Heart right ventricle (tissue), 16 donors: ENCODE measurements at regions not wholly inside any gene's neighbourhood (a gene's known extent, or its start where the extent isn't known, plus 50 kb on each side); places are given as distances from the start of the nearest gene placed in this dataset.

Experiments
- ATAC-seq, 8 donors: fragments of 200-7000 bp; cut with Tn5 transposase; one replicate each; pipeline ENCODE4 v1.9.1; 2020; ENCODE audit warnings: mild to moderate bottlenecking in 8 of 8, moderate library complexity in 8 of 8, moderate number of reproducible peaks in 1 of 8
- DNase-seq, 2 donors: peaks; one replicate each; pipeline ENCODE4 v3.0.0-alpha.2; 2020
- H3K27ac ChIP-seq, 10 donors: fragments of 200-600 bp; sonication (generic) in 2 of 10; one replicate each; pipeline versions ENCODE4 v1.5.0 to v1.8.0; 2020 to 2022; ENCODE audit warnings: mild to moderate bottlenecking in 3 of 10
- H3K27me3 ChIP-seq, 7 donors: fragments of 200-600 bp; one replicate each; pipeline ENCODE4 v1.8.0; 2021 to 2022; ENCODE audit warnings: mild to moderate bottlenecking in 2 of 7
- H3K36me3 ChIP-seq, 9 donors: fragments of 200-600 bp; sonication (generic) in 1 of 9; one replicate each; pipeline versions ENCODE4 v1.5.0 to v1.8.0; 2020 to 2022; ENCODE audit warnings: mild to moderate bottlenecking in 2 of 9
- H3K4me1 ChIP-seq, 9 donors: fragments of 200-600 bp; sonication (generic) in 1 of 9; one replicate each; pipeline versions ENCODE4 v1.5.0 to v1.8.0; 2020 to 2022; ENCODE audit warnings: mild to moderate bottlenecking in 4 of 9
- H3K4me3 ChIP-seq, 10 donors: fragments of 200-600 bp; sonication (generic) in 2 of 10; one replicate each; pipeline versions ENCODE4 v1.5.0 to v1.8.0; 2020 to 2022; ENCODE audit warnings: mild to moderate bottlenecking in 7 of 10, moderate library complexity in 2 of 10
- H3K9me3 ChIP-seq, 11 donors: fragments of 200-600 bp in 10 of 11; sonication (generic) in 2 of 11; one replicate each; pipeline versions ENCODE4 v1.5.0 to v1.8.0; 2013 to 2022; ENCODE audit warnings: mild to moderate bottlenecking in 2 of 11, control low read depth in 1 of 11, moderate library complexity in 1 of 11
- CTCF ChIP-seq, 9 donors: fragments of 200-600 bp; sonication (generic) in 2 of 9; IDR thresholded peaks; one replicate each; pipeline versions ENCODE4 v1.5.0 to v1.8.0; 2021 to 2022; ENCODE audit warnings: antibody characterized with exemption in 9 of 9, mild to moderate bottlenecking in 5 of 9, moderate library complexity in 1 of 9
- WGBS, 2 donors: extraction: QIAGEN DNeasy Blood & Tissue Kit; methylation state at CpG; one replicate each; pipeline ENCODE4 v1.1.7; 2013; ENCODE audit warnings: inconsistent platforms in 1 of 2; 5-methylcytosine and 5-hydroxymethylcytosine counted together
- intact Hi-C, 10 donors: fragments of 100-400 bp; cut with DNase I; formaldehyde crosslinking; loops; one replicate each; pipeline versions ENCODE4 v1.11.1 to v1.14.2; 2022
- donor health status: Arrhythmogenic right ventricular cardiomyopathy.
- donor health status: ischemic (EF 13 %, LVEDD 7.1; RV severe dilation, severe dysfunction).
- donor health status: healthy with polysubstance abuse.
- donor health status: DM: no; HTN: yes; CAD: no.
- donor health status: DM: no; HTN: no; CAD: no.
- donor health status: ischemic (EF 25% LVEDD 6.9; RV normal size, moderate dysfunction).
- donor health status: ischemic (EF 25% LVEDD 5.7; RV mildly dilated, moderate dysfunction).
- donor health status: healthy.
- donor health status: DM: yes; HTN: yes; CAD: no.
- donor health status: Ischemic cardiomyopathy.
- donor health status: ischemic (EF 35%, LVEDD 5.7; RV mildly dilated, moderate dysfunction).
- donor health status: nonischemic (EF 11% LVEDD 7.7; RV severe dilation, severe dysfunction).
- donor health status: DM: yes; HTN: yes; CAD: no.
- donor health status: PGD.
- donor health status: ischemic (EF 29% LVEDD 5.4; RV normal size, mild dysfunction).
- donor health status: nonischemic (EF 23%, LVEDD 6.1; RV moderate dilation, normal function).

- H3K27me3 ChIP-seq = peaks cover 0 to 4% (median 0%) of the 10 kb centered on the region in 7 donors
- no peak overlapping the region for H3K27ac ChIP-seq
- TF ChIP-seq CTCF (IDR thresholded peaks at IDR 0.05) = no peak
- no peak overlapping the region for H3K4me3 ChIP-seq
- no peaks in the 10 kb centered on the region for H3K36me3 ChIP-seq
- DNase-seq (no peak), ATAC-seq (no peak)
- no peaks in the 10 kb centered on the region for H3K9me3 ChIP-seq
- no peaks in the 10 kb centered on the region for H3K4me1 ChIP-seq
- WGBS, 2 donors = 53 to 61% methylated on average over 3 of the region's 3 CpGs
- intact Hi-C loops = no loop called here
These were observed 344.6 kb upstream of the LYPLAL1 start for GRCh38 chr1:218829097-218829496.

- DNase-seq (no peak), ATAC-seq (no peak)
- no peak for TF ChIP-seq CTCF (IDR thresholded peaks at IDR 0.05)
- intact Hi-C loops = no loop called here
- H3K4me1 ChIP-seq = no peaks in the 10 kb centered on the region
- H3K27ac ChIP-seq = no peak overlapping the region
- 96 to 97% methylated on average over 1 of the region's 1 CpG for WGBS, 2 donors
- H3K27me3 ChIP-seq = no peaks in the 10 kb centered on the region
- H3K9me3 ChIP-seq = no peaks in the 10 kb centered on the region
- H3K4me3 ChIP-seq = no peak overlapping the region
- H3K36me3 ChIP-seq = no peaks in the 10 kb centered on the region
These were observed 338.1 kb upstream of the LYPLAL1 start for GRCh38 chr1:218835609-218836008.

- H3K27ac ChIP-seq = no peak overlapping the region
- no peak for ATAC-seq
- no peak overlapping the region for H3K4me3 ChIP-seq
- H3K9me3 ChIP-seq = no peaks in the 10 kb centered on the region
- 92 to 95% methylated on average over 3 of the region's 3 CpGs for WGBS, 2 donors
- TF ChIP-seq CTCF (IDR thresholded peaks at IDR 0.05) = no peak
- intact Hi-C loops = no loop called here
- H3K4me1 ChIP-seq = no peaks in the 10 kb centered on the region
- no peak for DNase-seq
- no peaks in the 10 kb centered on the region for H3K36me3 ChIP-seq
- no peaks in the 10 kb centered on the region for H3K27me3 ChIP-seq
These were observed 337.4 kb upstream of the LYPLAL1 start for GRCh38 chr1:218836264-218836663.

GRCh38 chr1:218837051-218837450, 336.6 kb upstream of the LYPLAL1 start:
- 77 to 82% methylated on average over 2 of the region's 2 CpGs for WGBS, 2 donors
- intact Hi-C loops = no loop called here
- Histone ChIP-seq H3K4me3 (no peak overlapping the region), H3K9me3 (peaks cover 0 to 1% (median 0%) of the 10 kb centered on the region in 11 donors), H3K4me1 (no peaks in the 10 kb centered on the region), H3K27ac (no peak overlapping the region), H3K36me3 (no peaks in the 10 kb centered on the region), H3K27me3 (no peaks in the 10 kb centered on the region)
- DNase-seq = no peak
- no peak for TF ChIP-seq CTCF (IDR thresholded peaks at IDR 0.05)
- ATAC-seq = no peak

- H3K36me3 ChIP-seq = no peaks in the 10 kb centered on the region
- H3K27ac ChIP-seq = no peak overlapping the region
- H3K27me3 ChIP-seq = no peaks in the 10 kb centered on the region
- no peaks in the 10 kb centered on the region for H3K4me1 ChIP-seq
- WGBS, 2 donors = 87 to 91% methylated on average over 1 of the region's 1 CpG
- DNase-seq (no peak), ATAC-seq (no peak)
- peaks cover 0 to 7% (median 0%) of the 10 kb centered on the region in 11 donors for H3K9me3 ChIP-seq
- no peak overlapping the region for H3K4me3 ChIP-seq
- no peak for TF ChIP-seq CTCF (IDR thresholded peaks at IDR 0.05)
- intact Hi-C loops = no loop called here
These were observed 328.1 kb upstream of the LYPLAL1 start for GRCh38 chr1:218845589-218845988.
